AG09319 (cell line): ENCODE measurements at regions not wholly inside any gene's neighbourhood (a gene's known extent, or its start where the extent isn't known, plus 50 kb on each side); places are given as distances from the start of the nearest gene placed in this dataset.

Source experiments
- DNase-seq: peaks from one replicate; pipeline ENCODE4 v3.0.0-alpha.2; 2010; ENCODE audit warnings: low read depth; ENCODE audit errors: extremely low read depth
- CTCF ChIP-seq: IDR thresholded peaks from 2 replicates; pipeline ENCODE4 v1.5.1; 2011; ENCODE audit warnings: low read depth, mild to moderate bottlenecking, inconsistent platforms, low read length, moderate library complexity

GRCh38 chrX:25241461-25241860 lies 225.7 kb upstream of the ARX start:
- DNase-seq: no peak
- no peak for TF ChIP-seq CTCF

GRCh38 chrX:25226151-25226550 lies 210.4 kb upstream of the ARX start:
- no peak for DNase-seq
- TF ChIP-seq CTCF: no peak

- no peak for DNase-seq
- no peak for TF ChIP-seq CTCF
These were observed 203.7 kb upstream of the ARX start for GRCh38 chrX:25219480-25219879.

GRCh38 chrX:25213611-25214010 lies 197.8 kb upstream of the ARX start:
- TF ChIP-seq CTCF: no peak
- DNase-seq: no peak

- no peak for DNase-seq
- TF ChIP-seq CTCF: no peak
These were observed 192.2 kb upstream of the ARX start for GRCh38 chrX:25207803-25208475.

GRCh38 chrX:25206778-25207177 lies 191.0 kb upstream of the ARX start:
- no peak for DNase-seq
- no peak for TF ChIP-seq CTCF

- no peak for DNase-seq
These were observed 188.4 kb upstream of the ARX start for GRCh38 chrX:25204182-25204581.

More at GRCh38 chrX:25204182-25204581, 188.4 kb upstream of the ARX start:
- TF ChIP-seq CTCF: no peak
